Stimulated activated CD4-positive, alpha-beta T cell treated with anti-CD3 and anti-CD28 coated beads, Interleukin-12 subunit alpha, Interleukin-12 subunit beta, amount 100 ng/mL, for 24 hours (primary cell): ENCODE measurements at regions not wholly inside any gene's neighbourhood (a gene's known extent, or its start where the extent isn't known, plus 50 kb on each side); places are given as distances from the start of the nearest gene placed in this dataset.

Experiments used
- DNase-seq, 2 experiments: peaks; one replicate each; pipeline ENCODE4 v3.0.0-alpha.2; 2020; ENCODE audit warnings: low read depth in 2 of 2

GRCh38 chr1:184311580-184311979 is 75.2 kb upstream of the C1orf21 start:
- no peak for DNase-seq

DNA sequence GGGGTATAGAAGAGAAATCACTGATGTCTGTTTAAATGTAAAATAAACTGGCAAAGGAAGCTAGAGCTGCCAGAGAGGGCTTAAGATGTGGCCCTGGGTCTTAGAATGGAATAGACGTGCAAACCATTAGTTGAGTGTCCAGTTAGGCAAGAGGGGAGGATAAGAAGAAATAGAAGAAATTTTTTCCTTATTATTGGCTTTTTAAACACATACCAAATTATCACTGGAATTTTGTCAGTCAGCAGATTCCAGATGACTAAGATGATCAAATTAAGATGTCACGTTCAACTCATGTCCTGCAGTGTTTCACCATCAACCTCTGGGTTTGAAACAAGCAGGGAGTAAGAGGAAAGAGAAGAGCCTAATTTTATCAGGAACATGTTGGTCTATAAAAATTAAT is 71.6 kb upstream of the C1orf21 start:
- no peak for DNase-seq

- DNase-seq = no peak
Measured at GRCh38 chr1:184319879-184320278, 67.0 kb upstream of the C1orf21 start.

DNA sequence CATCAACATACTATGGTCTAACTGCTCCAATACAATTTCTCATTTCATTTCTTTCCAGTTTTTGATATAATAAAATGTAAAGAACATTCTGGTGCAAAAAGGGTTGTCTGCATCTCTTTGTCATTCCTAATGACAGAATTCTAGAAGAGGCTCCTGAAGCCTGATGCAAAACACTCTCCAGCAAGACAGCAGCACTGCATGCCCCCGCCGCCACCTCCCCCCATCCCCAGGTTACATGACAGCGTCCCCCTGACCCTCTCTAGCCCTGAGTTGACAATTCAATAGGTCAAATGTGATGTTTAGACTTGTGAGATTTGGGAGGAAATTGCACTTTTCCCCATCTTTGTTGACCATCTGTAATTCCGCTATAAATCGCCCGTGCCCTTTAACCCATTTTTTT is 64.6 kb upstream of the C1orf21 start:
- no peak for DNase-seq

DNA sequence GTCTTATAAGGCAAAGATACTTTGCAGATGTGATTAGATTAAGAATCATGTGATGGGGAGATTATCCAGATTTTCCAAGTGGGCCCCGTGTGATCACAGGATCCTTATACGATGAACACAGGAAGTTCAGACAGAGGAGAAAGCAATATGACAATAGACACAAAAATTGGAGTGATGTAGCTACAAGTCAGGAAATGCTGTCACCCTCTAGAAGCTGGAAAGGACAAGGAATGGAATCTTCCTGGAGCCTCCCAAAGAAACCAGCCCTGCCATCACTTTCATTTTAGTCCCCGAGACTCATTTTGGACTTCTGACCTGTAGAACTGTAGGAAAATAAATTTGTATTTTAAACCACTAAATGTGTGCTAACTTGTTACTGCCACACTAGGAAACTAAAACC is 61.9 kb upstream of the C1orf21 start:
- no peak for DNase-seq

GRCh38 chr1:184326278-184326677 is 60.6 kb upstream of the C1orf21 start:
- DNase-seq = no peak

GRCh38 chr1:184329245-184329953 is 57.4 kb upstream of the C1orf21 start:
- DNase-seq = no peak

- DNase-seq = no peak
Measured at GRCh38 chr1:184329962-184330868, 56.6 kb upstream of the C1orf21 start.

GRCh38 chr1:184330875-184331274 is 56.0 kb upstream of the C1orf21 start:
- no peak for DNase-seq
